Retinal pigment epithelial cell (primary cell): ENCODE measurements at regions not wholly inside any gene's neighbourhood (a gene's known extent, or its start where the extent isn't known, plus 50 kb on each side); places are given as distances from the start of the nearest gene placed in this dataset.

Source experiments
- DNase-seq: peaks from one replicate; pipeline ENCODE4 v3.0.0-alpha.2; 2010; ENCODE audit warnings: low read depth
- H3K4me3 ChIP-seq: 2 replicates; pipeline ENCODE4 v1.5.1; 2011; ENCODE audit warnings: mild to moderate bottlenecking, low read length, control low read depth, moderate library complexity
- TF ChIP-seq, protein P1 (sequence below): conservative IDR thresholded peaks from 2 replicates; pipeline ENCODE4 v1.5.1; 2011; ENCODE audit warnings: low read depth, low read length, control low read depth, inconsistent platforms

DNA sequence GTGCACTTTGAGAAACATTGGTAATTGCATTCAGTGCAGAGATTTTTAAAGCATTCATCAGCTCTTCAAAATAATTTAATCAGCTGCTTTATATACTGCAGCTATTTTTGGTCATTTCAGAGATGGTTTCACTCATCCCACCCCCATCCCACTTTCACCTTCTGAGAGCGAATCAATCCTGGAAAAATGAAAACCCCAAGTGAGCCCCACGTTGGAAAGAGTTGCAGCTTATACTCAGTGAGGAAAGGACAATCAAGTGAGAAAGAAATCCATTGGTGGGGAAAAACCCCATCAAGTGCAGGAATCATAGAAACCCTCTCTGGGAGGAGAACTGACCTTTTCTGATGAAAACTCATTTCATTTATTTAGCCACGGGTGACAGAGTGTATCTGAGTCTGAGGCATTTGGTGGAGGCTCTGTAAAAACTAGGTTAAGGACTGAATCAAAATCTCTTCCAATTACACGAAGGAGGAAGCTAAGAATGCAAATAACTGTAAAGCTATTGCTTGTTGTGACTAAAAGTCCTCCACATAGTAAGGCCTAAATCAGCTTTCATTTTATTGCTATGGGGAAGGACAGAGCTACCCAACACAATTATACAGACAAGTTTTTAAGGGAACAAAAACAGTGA is 240.4 kb upstream of the PGRMC2 start:
- H3K4me3 ChIP-seq, result no peak overlapping the region
- TF ChIP-seq, protein P1, sequence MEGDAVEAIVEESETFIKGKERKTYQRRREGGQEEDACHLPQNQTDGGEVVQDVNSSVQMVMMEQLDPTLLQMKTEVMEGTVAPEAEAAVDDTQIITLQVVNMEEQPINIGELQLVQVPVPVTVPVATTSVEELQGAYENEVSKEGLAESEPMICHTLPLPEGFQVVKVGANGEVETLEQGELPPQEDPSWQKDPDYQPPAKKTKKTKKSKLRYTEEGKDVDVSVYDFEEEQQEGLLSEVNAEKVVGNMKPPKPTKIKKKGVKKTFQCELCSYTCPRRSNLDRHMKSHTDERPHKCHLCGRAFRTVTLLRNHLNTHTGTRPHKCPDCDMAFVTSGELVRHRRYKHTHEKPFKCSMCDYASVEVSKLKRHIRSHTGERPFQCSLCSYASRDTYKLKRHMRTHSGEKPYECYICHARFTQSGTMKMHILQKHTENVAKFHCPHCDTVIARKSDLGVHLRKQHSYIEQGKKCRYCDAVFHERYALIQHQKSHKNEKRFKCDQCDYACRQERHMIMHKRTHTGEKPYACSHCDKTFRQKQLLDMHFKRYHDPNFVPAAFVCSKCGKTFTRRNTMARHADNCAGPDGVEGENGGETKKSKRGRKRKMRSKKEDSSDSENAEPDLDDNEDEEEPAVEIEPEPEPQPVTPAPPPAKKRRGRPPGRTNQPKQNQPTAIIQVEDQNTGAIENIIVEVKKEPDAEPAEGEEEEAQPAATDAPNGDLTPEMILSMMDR, result no peak
- DNase-seq, result no peak

DNA sequence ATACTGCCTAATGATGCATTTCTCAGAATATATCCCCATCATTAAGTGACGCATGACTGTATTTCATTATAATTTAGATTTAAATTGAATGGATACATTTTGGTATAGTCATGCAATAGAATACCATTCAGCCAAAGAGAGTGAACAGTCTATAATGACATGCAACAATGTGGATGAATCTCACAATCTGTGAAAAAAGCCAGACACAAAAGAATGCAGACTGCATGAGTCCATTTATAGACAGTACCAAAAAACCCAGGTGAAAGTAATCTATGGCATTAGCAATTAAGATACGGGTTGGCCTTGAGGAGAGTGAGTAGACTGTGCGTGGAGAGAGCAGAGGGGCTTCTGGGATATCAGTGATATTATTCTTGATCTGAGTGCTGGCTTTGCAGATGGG is 239.7 kb upstream of the PGRMC2 start:
- DNase-seq, result no peak
- H3K4me3 ChIP-seq, result no peak overlapping the region
- TF ChIP-seq, protein P1, result no peak

DNA sequence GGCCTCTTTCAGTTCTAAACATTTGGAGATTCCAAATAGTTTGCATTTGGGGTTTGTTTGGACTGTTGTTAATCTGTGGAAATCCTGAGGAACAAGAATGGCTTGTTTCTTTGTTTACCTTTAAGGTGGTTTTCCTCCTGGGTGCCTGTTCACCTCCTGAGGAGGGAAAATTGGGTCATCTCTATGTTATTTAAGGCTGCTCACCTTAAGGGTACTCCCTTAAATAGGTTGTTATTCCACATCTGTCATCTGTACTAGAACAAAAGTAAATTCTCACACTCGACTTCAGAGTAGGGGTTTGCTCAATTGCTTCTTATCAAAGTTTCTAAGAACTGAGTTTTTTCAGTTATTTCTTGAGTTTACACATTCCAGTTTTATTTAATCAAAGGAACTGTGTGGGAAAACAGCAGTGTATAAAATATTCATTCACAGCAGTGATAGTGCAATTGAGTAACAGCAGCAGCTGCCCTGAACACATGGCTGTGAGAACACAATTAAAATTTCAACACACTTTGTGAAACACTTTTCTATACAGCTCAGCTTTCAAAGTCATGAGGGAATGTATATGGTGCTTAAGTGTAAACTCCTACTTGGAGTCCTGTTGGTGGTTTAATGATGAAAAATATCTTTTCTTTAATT is 238.5 kb upstream of the PGRMC2 start:
- DNase-seq, result no peak
- H3K4me3 ChIP-seq, result no peak overlapping the region
- TF ChIP-seq, protein P1, result no peak

DNA sequence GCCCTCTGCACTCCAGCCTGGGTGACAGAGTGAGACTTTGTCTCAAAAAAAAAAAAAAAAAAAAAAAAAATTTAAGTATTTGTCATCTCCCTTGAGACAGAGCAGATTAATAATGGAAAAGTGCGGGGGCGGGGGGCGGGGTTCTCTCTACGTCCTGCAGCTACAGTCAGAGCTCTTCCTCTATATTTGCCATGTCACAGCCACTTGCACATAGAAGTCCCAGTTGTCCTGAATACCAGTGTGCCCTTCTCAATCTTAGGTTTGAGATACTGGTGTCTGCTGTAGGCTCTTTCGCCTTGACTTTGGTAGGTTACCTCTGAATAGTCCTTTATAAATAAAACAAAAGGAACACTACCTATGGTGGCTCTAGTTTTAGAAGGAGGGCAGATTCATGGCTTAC is 237.8 kb upstream of the PGRMC2 start:
- no peak for DNase-seq
- TF ChIP-seq, protein P1, result no peak
- H3K4me3 ChIP-seq, result no peak overlapping the region

DNA sequence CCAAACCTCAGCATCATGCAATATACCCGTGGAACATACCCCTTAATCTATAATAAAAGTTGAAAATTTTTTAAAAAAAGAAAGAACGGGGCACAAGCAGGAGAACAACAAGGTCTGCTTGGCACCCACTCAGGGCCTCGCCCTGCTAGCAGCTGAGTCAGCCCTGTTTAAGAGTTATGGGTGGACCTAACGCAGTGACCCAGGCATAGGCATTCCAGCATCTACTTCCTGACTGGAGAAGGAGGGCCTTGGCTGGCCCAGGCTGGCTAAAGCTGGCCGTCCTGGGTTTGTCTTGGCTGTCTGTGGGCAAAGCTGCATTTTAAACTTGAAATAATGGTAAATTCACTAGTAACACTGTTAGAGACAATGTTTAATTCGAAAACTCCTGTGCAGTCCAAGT is 236.7 kb upstream of the PGRMC2 start:
- TF ChIP-seq, protein P1, result no peak
- no peak overlapping the region for H3K4me3 ChIP-seq
- DNase-seq, result peak; percentile 78

DNA sequence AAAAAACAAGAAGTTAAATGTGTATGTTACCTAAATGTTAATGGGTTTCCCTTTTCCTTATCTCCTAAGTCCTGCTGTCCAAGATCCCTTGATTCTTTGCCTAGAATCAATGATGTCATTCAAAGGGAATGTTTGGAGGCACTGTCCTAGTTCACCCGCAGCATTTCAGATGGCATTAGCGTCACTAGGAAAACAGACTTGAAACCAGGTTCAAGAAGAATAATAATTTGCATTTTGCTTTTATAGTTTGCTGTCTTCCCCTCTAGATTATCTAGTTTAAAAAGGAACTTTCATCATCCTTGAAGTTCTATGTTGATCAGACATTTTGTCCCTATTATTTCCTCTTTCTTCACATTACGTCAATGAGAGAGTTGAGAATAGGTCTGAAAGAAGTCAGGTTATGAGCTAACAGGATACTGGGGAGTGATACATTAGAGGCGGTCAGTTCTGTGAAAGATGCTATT is 234.1 kb upstream of the PGRMC2 start:
- no peak for DNase-seq
- no peak overlapping the region for H3K4me3 ChIP-seq
- TF ChIP-seq, protein P1, result no peak

DNA sequence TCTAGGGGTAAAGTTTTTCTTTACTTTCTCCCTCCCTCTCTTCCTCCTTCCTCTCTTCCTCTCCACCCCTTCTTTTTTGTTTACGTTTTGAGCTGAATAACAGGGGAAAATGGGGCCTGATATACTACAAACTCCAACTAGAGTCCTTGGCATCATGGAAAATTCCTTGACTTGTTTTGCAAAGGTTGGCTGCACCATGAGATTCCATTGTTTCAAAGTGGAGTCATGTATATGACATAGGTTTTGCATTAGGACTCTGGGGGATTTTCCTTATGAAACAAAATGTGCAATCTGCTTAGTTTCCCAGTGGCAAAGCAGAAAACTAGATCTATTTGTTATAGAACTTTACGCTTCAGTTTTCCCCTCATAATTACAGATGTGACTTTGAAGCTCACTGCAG is 233.5 kb upstream of the PGRMC2 start:
- no peak overlapping the region for H3K4me3 ChIP-seq
- DNase-seq, result no peak
- TF ChIP-seq, protein P1, result no peak
